Sigmoid colon (tissue), 6 donors: ENCODE measurements at regions not wholly inside any gene's neighbourhood (a gene's known extent, or its start where the extent isn't known, plus 50 kb on each side); places are given as distances from the start of the nearest gene placed in this dataset.
"Not testable (repeated sequence)": the region's sequence is repeated elsewhere in the genome, so short reads cannot be mapped to it uniquely, and the experiment has no call there.

Experiments used
- DNase-seq: peaks from one replicate; pipeline ENCODE4 v3.0.0-alpha.2; 2019
- H3K27ac ChIP-seq, 4 donors: fragments of 200-600 bp; sonication (generic); one replicate each; pipeline ENCODE4 v1.5.1; 2016 to 2019; ENCODE audit warnings: mild to moderate bottlenecking in 1 of 4
- H3K27me3 ChIP-seq, 3 donors: fragments of 200-600 bp; sonication (generic); one replicate each; pipeline ENCODE4 v1.5.1; 2019; ENCODE audit warnings: mild to moderate bottlenecking in 1 of 3
- H3K36me3 ChIP-seq, 4 donors: fragments of 200-600 bp; sonication (generic); one replicate each; pipeline ENCODE4 v1.5.1; 2016 to 2019
- H3K4me1 ChIP-seq, 4 donors: fragments of 200-600 bp; sonication (generic); one replicate each; pipeline ENCODE4 v1.5.1; 2017 to 2019
- H3K4me3 ChIP-seq, 4 donors: fragments of 200-600 bp; sonication (generic); one replicate each; pipeline ENCODE4 v1.5.1; 2017 to 2019; ENCODE audit warnings: mild to moderate bottlenecking in 2 of 4, moderate library complexity in 1 of 4
- H3K9me3 ChIP-seq, 4 donors: fragments of 200-600 bp in 3 of 4; sonication (generic) in 3 of 4; one replicate each; pipeline versions ENCODE4 v1.5.1 to v1.6.1; 2013 to 2019
- EP300 ChIP-seq, 4 donors: sonication (generic); formaldehyde crosslinking; IDR thresholded peaks; one replicate each; pipeline ENCODE4 v1.6.1; 2017; ENCODE audit warnings: antibody characterized with exemption in 4 of 4
- POLR2A ChIP-seq, 2 donors: fragments of 450-650 bp; IDR thresholded peaks; one replicate each; pipeline ENCODE4 v1.6.1; 2016; ENCODE audit warnings: antibody characterized with exemption in 2 of 2, mild to moderate bottlenecking in 2 of 2, moderate library complexity in 2 of 2
- POLR2AphosphoS5 ChIP-seq, 4 donors: sonication (generic); formaldehyde crosslinking; IDR thresholded peaks; one replicate each; pipeline ENCODE4 v1.6.1; 2017; ENCODE audit warnings: antibody characterized with exemption in 4 of 4
- WGBS, 2 donors: extraction: QIAGEN DNeasy Blood & Tissue Kit; methylation state at CpG; one replicate each; pipeline ENCODE4 v1.1.7; 2013; 5-methylcytosine and 5-hydroxymethylcytosine counted together
- intact Hi-C: fragments of 100-400 bp; cut with DNase I; formaldehyde crosslinking; loops from one replicate; pipeline ENCODE4 v1.15.1; 2023
- TF ChIP-seq, protein P1 (sequence below), 4 experiments: fragments of 450-650 bp in 3 of 4; fragments of 200-600 bp in 1 of 4; IDR thresholded peaks; one replicate each; pipeline ENCODE4 v1.5.1; 2016 to 2019; ENCODE audit warnings: antibody characterized with exemption in 4 of 4, mild to moderate bottlenecking in 3 of 4, moderate library complexity in 2 of 4
- donor health status: healthy with polysubstance abuse.
- donor health status: healthy.

DNA sequence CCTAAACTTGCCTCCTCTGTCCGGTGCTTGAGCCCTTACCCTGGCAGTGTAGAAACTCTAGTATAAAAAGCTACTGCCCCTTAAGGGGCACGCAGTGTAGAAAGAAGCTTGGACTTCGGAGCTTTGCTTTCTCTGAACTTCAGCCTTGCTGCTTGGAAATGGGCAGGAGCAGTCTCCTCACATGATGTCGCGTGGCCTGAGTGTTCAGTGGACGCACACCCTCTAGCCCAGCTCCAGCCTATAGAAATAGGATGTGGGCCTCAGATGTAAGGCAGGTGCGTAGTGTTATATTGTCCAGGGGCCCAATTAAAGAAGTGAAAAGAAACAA is 98.2 kb upstream of the PCBD1 start:
- Histone ChIP-seq H3K27me3 (no peaks in the 10 kb centered on the region), H3K27ac (no peak overlapping the region), H3K4me3 (no peak overlapping the region), H3K36me3 (no peaks in the 10 kb centered on the region), H3K9me3 (no peaks in the 10 kb centered on the region), H3K4me1 (no peaks in the 10 kb centered on the region)
- no peak for DNase-seq
- TF ChIP-seq POLR2AphosphoS5 (IDR thresholded peaks at IDR 0.05): no peak
- no peak for TF ChIP-seq EP300 (IDR thresholded peaks at IDR 0.05)
- TF ChIP-seq, protein P1, sequence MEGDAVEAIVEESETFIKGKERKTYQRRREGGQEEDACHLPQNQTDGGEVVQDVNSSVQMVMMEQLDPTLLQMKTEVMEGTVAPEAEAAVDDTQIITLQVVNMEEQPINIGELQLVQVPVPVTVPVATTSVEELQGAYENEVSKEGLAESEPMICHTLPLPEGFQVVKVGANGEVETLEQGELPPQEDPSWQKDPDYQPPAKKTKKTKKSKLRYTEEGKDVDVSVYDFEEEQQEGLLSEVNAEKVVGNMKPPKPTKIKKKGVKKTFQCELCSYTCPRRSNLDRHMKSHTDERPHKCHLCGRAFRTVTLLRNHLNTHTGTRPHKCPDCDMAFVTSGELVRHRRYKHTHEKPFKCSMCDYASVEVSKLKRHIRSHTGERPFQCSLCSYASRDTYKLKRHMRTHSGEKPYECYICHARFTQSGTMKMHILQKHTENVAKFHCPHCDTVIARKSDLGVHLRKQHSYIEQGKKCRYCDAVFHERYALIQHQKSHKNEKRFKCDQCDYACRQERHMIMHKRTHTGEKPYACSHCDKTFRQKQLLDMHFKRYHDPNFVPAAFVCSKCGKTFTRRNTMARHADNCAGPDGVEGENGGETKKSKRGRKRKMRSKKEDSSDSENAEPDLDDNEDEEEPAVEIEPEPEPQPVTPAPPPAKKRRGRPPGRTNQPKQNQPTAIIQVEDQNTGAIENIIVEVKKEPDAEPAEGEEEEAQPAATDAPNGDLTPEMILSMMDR (IDR thresholded peaks at IDR 0.05): no peak
- TF ChIP-seq POLR2A (IDR thresholded peaks at IDR 0.05): no peak
- intact Hi-C loops: no loop called here
- 92 to 95% methylated on average over 7 of the region's 7 CpGs for WGBS, 2 donors

GRCh38 chr10:70987396-70988130 is 99.2 kb upstream of the PCBD1 start:
- Histone ChIP-seq H3K27ac (no peak overlapping the region), H3K4me3 (no peak overlapping the region), H3K4me1 (no peaks in the 10 kb centered on the region), H3K9me3 (no peaks in the 10 kb centered on the region), H3K27me3 (no peaks in the 10 kb centered on the region), H3K36me3 (no peaks in the 10 kb centered on the region)
- TF ChIP-seq EP300 (IDR thresholded peaks at IDR 0.05) (no peak), POLR2AphosphoS5 (IDR thresholded peaks at IDR 0.05) (no peak), POLR2A (IDR thresholded peaks at IDR 0.05) (no peak)
- TF ChIP-seq, protein P1 (IDR thresholded peaks at IDR 0.05): no peak
- intact Hi-C loops: no loop called here
- no peak for DNase-seq
- WGBS, 2 donors: 87 to 92% methylated on average over 16 of the region's 16 CpGs

- H3K27me3 ChIP-seq, DNase-seq, H3K4me1 ChIP-seq, H3K4me3 ChIP-seq, H3K27ac ChIP-seq, H3K36me3 ChIP-seq, intact Hi-C loops, H3K9me3 ChIP-seq: not testable (repeated sequence)
- 80 to 90% methylated on average over 8 of the region's 8 CpGs for WGBS, 2 donors
These were observed 101.8 kb upstream of the PCBD1 start for GRCh38 chr10:70990156-70990555.

GRCh38 chr10:70990681-70991080 is 102.3 kb upstream of the PCBD1 start:
- intact Hi-C loops: no loop called here
- WGBS, 2 donors: 92 to 93% methylated on average over 6 of the region's 6 CpGs
- no peak for DNase-seq

GRCh38 chr10:70991140-70992124 is 103.1 kb upstream of the PCBD1 start:
- no peaks in the 10 kb centered on the region for H3K4me1 ChIP-seq
- H3K9me3 ChIP-seq: no peaks in the 10 kb centered on the region
- no peak overlapping the region for H3K4me3 ChIP-seq
- 78 to 85% methylated on average over 14 of the region's 14 CpGs for WGBS, 2 donors
- intact Hi-C loops: no loop called here
- no peaks in the 10 kb centered on the region for H3K27me3 ChIP-seq
- H3K36me3 ChIP-seq: no peaks in the 10 kb centered on the region
- H3K27ac ChIP-seq: no peak overlapping the region
- no peak for TF ChIP-seq POLR2AphosphoS5 (IDR thresholded peaks at IDR 0.05)
- TF ChIP-seq, protein P1 (IDR thresholded peaks at IDR 0.05): no peak
- no peak for TF ChIP-seq POLR2A (IDR thresholded peaks at IDR 0.05)
- no peak for TF ChIP-seq EP300 (IDR thresholded peaks at IDR 0.05)
- no peak for DNase-seq

More at GRCh38 chr10:70990681-70991080, 102.3 kb upstream of the PCBD1 start:
- Histone ChIP-seq H3K9me3 (no peaks in the 10 kb centered on the region), H3K27me3 (no peaks in the 10 kb centered on the region), H3K27ac (no peak overlapping the region), H3K36me3 (no peaks in the 10 kb centered on the region), H3K4me3 (no peak overlapping the region), H3K4me1 (no peaks in the 10 kb centered on the region)
- TF ChIP-seq POLR2AphosphoS5 (IDR thresholded peaks at IDR 0.05) (no peak), EP300 (IDR thresholded peaks at IDR 0.05) (no peak)
- TF ChIP-seq, protein P1 (IDR thresholded peaks at IDR 0.05): no peak
